ENCODE measurements at regions not wholly inside any gene's neighbourhood (a gene's known extent, or its start where the extent isn't known, plus 50 kb on each side); places are given as distances from the start of the nearest gene placed in this dataset.
"Not testable (repeated sequence)": the region's sequence is repeated elsewhere in the genome, so short reads cannot be mapped to it uniquely, and the experiment has no call there.

DNA sequence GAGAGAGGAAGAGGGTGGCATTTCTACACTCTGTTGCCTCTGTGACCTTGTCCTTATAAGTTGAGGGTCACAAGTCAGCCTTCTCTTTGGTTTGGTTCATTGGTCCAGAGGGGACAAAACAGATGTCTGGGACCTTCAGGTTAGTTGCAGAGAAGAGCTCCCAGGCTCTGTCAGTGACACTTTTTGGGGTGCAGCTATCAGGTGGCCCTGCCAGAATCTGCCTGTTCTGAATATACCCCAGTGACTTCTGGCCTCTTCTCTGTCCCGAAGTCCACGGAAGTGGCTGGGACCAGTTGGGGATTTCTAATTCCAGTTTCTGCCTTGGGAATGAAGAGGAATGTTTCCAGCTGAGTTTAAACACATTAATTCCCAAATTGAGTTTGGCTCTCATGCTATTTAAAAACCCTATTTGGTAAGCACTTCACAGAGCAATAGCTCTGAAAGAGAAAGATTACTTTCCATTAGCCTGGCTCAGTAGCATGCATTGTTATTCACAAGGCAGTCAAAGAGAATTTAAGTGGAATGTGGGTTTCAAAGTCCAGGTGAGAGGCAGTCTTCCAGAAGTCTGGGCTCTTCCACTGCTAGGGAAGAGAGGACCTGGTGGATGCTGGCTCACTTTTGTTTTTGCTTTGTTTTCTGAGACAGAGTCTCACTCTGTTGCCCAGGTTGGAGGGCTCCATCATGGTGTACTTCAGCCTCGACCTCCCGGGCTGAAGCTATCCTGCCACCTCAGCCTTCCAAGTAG is 237.8 kb upstream of the GALNT17 start:
- Histone ChIP-seq H3K9me3 (ENCODE audit: control insufficient read depth, low read length) (peaks cover 1% of the 10 kb centered on the region), H3K27ac (ENCODE audit: low read depth in 1 of 2, low read length in 2 of 2) (no peak overlapping the region), H3K27me3 (ENCODE audit: control insufficient read depth in 1 of 2, insufficient read depth in 2 of 2, low read length in 1 of 2) (peaks cover 0 to 1% of the 10 kb centered on the region in 2 donors), H3K4me1 (ENCODE audit: control insufficient read depth in 1 of 2, insufficient read depth in 2 of 2, low read length in 2 of 2) (no peaks in the 10 kb centered on the region), H3K4me3 (ENCODE audit: low read length in 2 of 2) (no peak overlapping the region), H3K36me3 (ENCODE audit: control insufficient read depth in 1 of 2, insufficient read depth in 2 of 2, low read length in 1 of 2) (no peaks in the 10 kb centered on the region)
- intact Hi-C loops (cut with DNase I) = no loop called here
- 58 to 66% methylated on average over 4 of the region's 4 CpGs for WGBS, 2 donors
- DNase-seq = no peak
- ATAC-seq (ENCODE audit: low FRiP score) = no peak

- intact Hi-C loops (cut with DNase I) = no loop called here
- WGBS, 2 donors = 93 to 94% methylated on average over 6 of the region's 6 CpGs
- DNase-seq = no peak
Observed at GRCh38 chr7:70894799-70895198, 237.1 kb upstream of the GALNT17 start.

DNA sequence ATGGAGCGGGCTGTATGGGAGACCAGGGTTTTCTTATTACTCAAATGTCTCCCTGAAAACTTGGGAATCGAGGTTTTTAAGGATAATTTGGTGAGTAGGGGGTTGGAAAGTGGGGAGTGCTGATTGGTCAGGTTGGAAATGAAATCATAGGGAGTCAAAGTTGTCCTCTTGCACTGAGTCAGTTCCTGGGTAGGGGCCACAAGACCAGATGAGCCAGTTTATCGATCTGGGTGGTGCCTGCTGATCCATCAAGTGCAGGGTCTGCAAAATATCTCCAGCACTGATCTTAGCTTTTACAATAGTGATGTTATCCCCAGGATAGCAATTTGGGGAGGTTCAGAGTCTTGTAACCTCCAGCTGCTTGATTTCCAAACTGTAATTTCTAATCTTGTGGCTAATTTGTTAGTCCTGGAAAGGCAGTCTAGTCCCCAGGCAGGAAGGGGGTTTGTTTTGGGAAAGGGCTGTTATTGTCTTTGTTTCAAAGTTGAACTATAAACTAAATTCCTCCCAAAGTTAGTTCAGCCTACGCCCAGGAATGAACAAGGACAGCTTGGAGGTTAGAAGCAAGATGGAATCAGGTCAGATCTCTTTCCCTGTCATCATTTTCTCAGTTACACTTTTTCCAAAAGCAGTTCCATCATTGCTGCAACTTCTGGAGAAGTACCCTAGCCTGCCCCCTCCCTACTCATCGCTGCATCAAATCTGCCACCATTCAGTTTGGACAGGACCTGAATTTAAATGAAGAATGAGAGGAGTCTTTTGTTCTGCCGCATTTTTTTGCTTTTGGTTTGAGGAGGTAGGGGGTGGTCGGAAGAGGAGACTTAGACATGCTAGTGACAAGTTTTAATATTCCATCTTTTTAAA is 236.4 kb upstream of the GALNT17 start:
- H3K4me1 ChIP-seq (ENCODE audit: control insufficient read depth in 1 of 2, insufficient read depth in 2 of 2, low read length in 2 of 2); H3K9me3 ChIP-seq (ENCODE audit: control insufficient read depth, low read length); H3K27ac ChIP-seq (ENCODE audit: low read depth in 1 of 2, low read length in 2 of 2); DNase-seq; H3K27me3 ChIP-seq (ENCODE audit: control insufficient read depth in 1 of 2, insufficient read depth in 2 of 2, low read length in 1 of 2); ATAC-seq (ENCODE audit: low FRiP score); H3K4me3 ChIP-seq (ENCODE audit: low read length in 2 of 2); intact Hi-C loops (cut with DNase I); H3K36me3 ChIP-seq (ENCODE audit: control insufficient read depth in 1 of 2, insufficient read depth in 2 of 2, low read length in 1 of 2): not testable (repeated sequence)
- WGBS, 2 donors = 58 to 63% methylated on average over 7 of the region's 7 CpGs

More at GRCh38 chr7:70894799-70895198, 237.1 kb upstream of the GALNT17 start:
- H3K27me3 ChIP-seq (ENCODE audit: control insufficient read depth in 1 of 2, insufficient read depth in 2 of 2, low read length in 1 of 2) = peaks cover 0 to 1% of the 10 kb centered on the region in 2 donors
- no peaks in the 10 kb centered on the region for H3K36me3 ChIP-seq (ENCODE audit: control insufficient read depth in 1 of 2, insufficient read depth in 2 of 2, low read length in 1 of 2)
- no peaks in the 10 kb centered on the region for H3K4me1 ChIP-seq (ENCODE audit: control insufficient read depth in 1 of 2, insufficient read depth in 2 of 2, low read length in 2 of 2)
- no peak overlapping the region for H3K4me3 ChIP-seq (ENCODE audit: low read length in 2 of 2)
- H3K9me3 ChIP-seq (ENCODE audit: control insufficient read depth, low read length) = peaks cover 1% of the 10 kb centered on the region
- no peak for ATAC-seq (ENCODE audit: low FRiP score)
- no peak overlapping the region for H3K27ac ChIP-seq (ENCODE audit: low read depth in 1 of 2, low read length in 2 of 2)

DNA sequence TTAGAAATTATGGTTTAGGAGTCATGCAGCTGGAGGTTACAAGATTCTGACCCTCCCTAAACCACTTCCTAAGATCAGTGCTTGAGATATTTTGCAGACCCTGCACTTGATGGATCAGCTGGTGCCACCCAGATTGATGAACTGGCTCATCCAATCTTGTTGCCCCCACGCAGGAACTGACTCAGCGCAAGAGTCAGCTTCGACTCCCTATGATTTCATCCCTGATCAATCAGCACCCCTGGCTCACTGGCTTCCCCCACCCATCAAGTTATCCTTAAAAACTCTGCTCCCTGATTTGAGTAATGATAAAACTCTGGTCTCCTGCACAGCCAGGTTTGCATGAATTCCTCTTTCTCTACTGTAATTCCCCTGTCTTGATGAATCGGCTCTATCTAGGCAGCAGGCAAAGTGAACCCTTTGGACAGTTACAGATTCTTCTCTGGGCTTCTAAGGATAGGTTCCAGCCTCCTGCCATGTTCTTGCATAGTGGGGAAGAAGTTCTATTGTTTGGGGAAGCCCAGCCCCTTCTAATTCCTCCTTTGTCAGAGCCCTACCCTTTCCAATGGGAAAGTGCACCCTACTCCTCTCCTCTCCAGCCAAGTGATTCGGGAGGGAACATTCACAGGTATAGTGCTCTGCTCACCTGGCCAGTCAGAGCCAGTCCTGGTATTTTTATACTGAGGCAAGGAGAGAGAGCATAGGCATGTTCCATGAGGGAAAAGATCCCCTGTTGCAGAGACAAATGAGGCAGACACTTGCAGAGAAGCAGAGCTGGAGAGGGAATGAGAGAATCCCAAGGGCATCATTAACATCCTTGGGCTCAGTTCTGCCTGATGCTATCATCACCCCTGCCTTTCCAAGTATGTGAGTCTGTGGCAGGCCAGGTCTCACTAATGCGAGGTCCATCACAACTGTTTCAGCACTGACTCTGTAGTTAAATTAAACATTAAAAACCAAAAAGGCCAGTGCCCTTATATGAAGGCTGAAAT is 224.4 kb upstream of the GALNT17 start:
- 63 to 70% methylated on average over 6 of the region's 6 CpGs for WGBS, 2 donors
- H3K27ac ChIP-seq (ENCODE audit: low read depth in 1 of 2, low read length in 2 of 2) = no peak overlapping the region
- H3K36me3 ChIP-seq (ENCODE audit: control insufficient read depth in 1 of 2, insufficient read depth in 2 of 2, low read length in 1 of 2) = no peaks in the 10 kb centered on the region
- no peak for ATAC-seq (ENCODE audit: low FRiP score)
- intact Hi-C loops (cut with DNase I) = no loop called here
- H3K4me1 ChIP-seq (ENCODE audit: control insufficient read depth in 1 of 2, insufficient read depth in 2 of 2, low read length in 2 of 2) = no peaks in the 10 kb centered on the region
- DNase-seq = no peak
- no peak overlapping the region for H3K4me3 ChIP-seq (ENCODE audit: low read length in 2 of 2)
- no peaks in the 10 kb centered on the region for H3K9me3 ChIP-seq (ENCODE audit: control insufficient read depth, low read length)
- no peaks in the 10 kb centered on the region for H3K27me3 ChIP-seq (ENCODE audit: control insufficient read depth in 1 of 2, insufficient read depth in 2 of 2, low read length in 1 of 2)

DNA sequence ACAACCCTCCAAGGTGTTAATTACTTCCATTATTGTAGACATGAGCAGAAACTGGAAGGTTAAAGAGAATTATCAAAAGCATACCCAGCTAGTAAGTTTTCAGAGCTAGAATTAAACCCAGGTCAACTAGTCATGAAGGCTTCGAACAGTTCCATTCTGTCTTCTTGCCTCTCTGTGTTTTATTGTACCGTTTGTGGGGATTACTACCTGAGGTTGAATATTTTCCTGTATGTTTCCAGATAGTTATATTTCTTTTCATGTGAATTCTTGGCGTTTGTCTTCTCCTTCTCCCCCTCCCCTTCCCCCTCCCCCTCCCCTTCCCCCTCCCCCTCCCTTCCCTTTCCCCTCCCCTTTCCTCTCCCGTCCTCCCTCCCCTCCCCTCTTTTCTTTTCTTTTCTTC is 218.0 kb upstream of the GALNT17 start:
- Histone ChIP-seq H3K4me1 (ENCODE audit: control insufficient read depth in 1 of 2, insufficient read depth in 2 of 2, low read length in 2 of 2) (no peaks in the 10 kb centered on the region), H3K4me3 (ENCODE audit: low read length in 2 of 2) (no peak overlapping the region), H3K27me3 (ENCODE audit: control insufficient read depth in 1 of 2, insufficient read depth in 2 of 2, low read length in 1 of 2) (no peaks in the 10 kb centered on the region), H3K36me3 (ENCODE audit: control insufficient read depth in 1 of 2, insufficient read depth in 2 of 2, low read length in 1 of 2) (no peaks in the 10 kb centered on the region), H3K27ac (ENCODE audit: low read depth in 1 of 2, low read length in 2 of 2) (no peak overlapping the region), H3K9me3 (ENCODE audit: control insufficient read depth, low read length) (no peaks in the 10 kb centered on the region)
- 77 to 82% methylated on average over 3 of the region's 4 CpGs for WGBS, 2 donors
- DNase-seq (no peak), ATAC-seq (ENCODE audit: low FRiP score) (no peak)
- intact Hi-C loops (cut with DNase I) = no loop called here

- DNase-seq = no peak
- no peaks in the 10 kb centered on the region for H3K4me1 ChIP-seq (ENCODE audit: control insufficient read depth in 1 of 2, insufficient read depth in 2 of 2, low read length in 2 of 2)
Observed at GRCh38 chr7:70915067-70915466, 216.9 kb upstream of the GALNT17 start.

DNA sequence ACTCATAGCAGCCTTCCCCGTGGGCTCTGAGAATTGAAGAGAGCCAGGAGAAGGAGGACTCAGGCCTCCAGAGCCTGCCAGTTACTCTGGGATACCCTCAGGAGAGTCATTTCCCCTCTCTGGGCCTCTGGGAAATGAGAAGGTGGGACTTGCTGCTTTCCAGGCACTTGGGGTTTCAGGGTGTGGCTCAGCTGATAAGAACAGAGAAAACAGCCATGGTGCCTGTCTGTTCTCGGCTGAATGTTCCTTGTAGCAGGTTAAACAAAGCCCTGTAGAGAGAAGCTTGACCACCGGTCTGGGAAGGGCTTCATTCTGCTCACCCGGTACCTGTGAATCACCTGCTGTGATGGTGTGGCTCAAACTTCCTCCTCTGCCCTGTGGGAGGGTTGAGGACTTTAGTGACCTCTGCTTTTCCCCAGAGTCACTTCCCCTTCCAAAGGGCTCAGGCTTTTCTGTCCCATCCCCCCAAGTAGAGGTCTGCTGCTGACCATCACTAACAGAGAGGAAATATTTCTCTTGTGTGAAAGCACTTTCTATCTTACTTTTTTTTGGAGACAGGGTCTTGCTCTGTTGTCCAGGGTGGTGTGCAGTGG is 212.4 kb upstream of the GALNT17 start:
- no peak for ATAC-seq (ENCODE audit: low FRiP score)
- no peak for DNase-seq
- Histone ChIP-seq H3K27me3 (ENCODE audit: control insufficient read depth in 1 of 2, insufficient read depth in 2 of 2, low read length in 1 of 2) (no peaks in the 10 kb centered on the region), H3K4me1 (ENCODE audit: control insufficient read depth in 1 of 2, insufficient read depth in 2 of 2, low read length in 2 of 2) (no peaks in the 10 kb centered on the region), H3K9me3 (ENCODE audit: control insufficient read depth, low read length) (no peaks in the 10 kb centered on the region), H3K27ac (ENCODE audit: low read depth in 1 of 2, low read length in 2 of 2) (no peak overlapping the region), H3K36me3 (ENCODE audit: control insufficient read depth in 1 of 2, insufficient read depth in 2 of 2, low read length in 1 of 2) (no peaks in the 10 kb centered on the region), H3K4me3 (ENCODE audit: low read length in 2 of 2) (no peak overlapping the region)
- intact Hi-C loops (cut with DNase I) = no loop called here
- 52 to 56% methylated on average over 4 of the region's 4 CpGs for WGBS, 2 donors

More at GRCh38 chr7:70915067-70915466, 216.9 kb upstream of the GALNT17 start:
- H3K4me3 ChIP-seq (ENCODE audit: low read length in 2 of 2) = no peak overlapping the region
- ATAC-seq (ENCODE audit: low FRiP score) = no peak
- WGBS, 2 donors = 46 to 48% methylated on average over 2 of the region's 2 CpGs
- no peak overlapping the region for H3K27ac ChIP-seq (ENCODE audit: low read depth in 1 of 2, low read length in 2 of 2)
- H3K27me3 ChIP-seq (ENCODE audit: control insufficient read depth in 1 of 2, insufficient read depth in 2 of 2, low read length in 1 of 2) = no peaks in the 10 kb centered on the region
- H3K9me3 ChIP-seq (ENCODE audit: control insufficient read depth, low read length) = no peaks in the 10 kb centered on the region
- intact Hi-C loops (cut with DNase I) = no loop called here
- no peaks in the 10 kb centered on the region for H3K36me3 ChIP-seq (ENCODE audit: control insufficient read depth in 1 of 2, insufficient read depth in 2 of 2, low read length in 1 of 2)

DNA sequence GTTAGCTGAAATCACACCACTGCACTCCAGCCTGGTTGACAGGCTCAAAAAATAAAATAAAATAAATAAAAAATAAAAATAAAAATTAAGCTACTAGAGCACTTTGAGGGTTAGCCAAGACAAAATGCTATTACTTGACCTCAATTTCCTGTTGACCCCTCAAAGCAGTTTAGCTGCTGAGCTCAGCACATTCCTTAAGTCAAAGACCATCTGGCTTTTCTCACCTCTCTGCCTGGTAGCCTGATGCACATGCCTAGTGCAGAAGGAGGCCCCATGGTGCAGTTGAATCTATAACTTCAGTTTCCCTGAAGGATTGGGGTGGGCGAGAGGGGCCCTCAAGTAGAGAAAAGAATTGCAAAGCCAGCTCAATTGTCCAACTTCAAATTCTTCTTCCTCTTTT is 211.1 kb upstream of the GALNT17 start:
- Histone ChIP-seq H3K36me3 (ENCODE audit: control insufficient read depth in 1 of 2, insufficient read depth in 2 of 2, low read length in 1 of 2) (no peaks in the 10 kb centered on the region), H3K4me1 (ENCODE audit: control insufficient read depth in 1 of 2, insufficient read depth in 2 of 2, low read length in 2 of 2) (no peaks in the 10 kb centered on the region), H3K4me3 (ENCODE audit: low read length in 2 of 2) (no peak overlapping the region), H3K27ac (ENCODE audit: low read depth in 1 of 2, low read length in 2 of 2) (no peak overlapping the region), H3K27me3 (ENCODE audit: control insufficient read depth in 1 of 2, insufficient read depth in 2 of 2, low read length in 1 of 2) (no peaks in the 10 kb centered on the region), H3K9me3 (ENCODE audit: control insufficient read depth, low read length) (no peaks in the 10 kb centered on the region)
- intact Hi-C loops (cut with DNase I) = no loop called here
- ATAC-seq (ENCODE audit: low FRiP score) = no peak
- 72 to 90% methylated on average over 1 of the region's 1 CpG for WGBS, 2 donors
- DNase-seq = no peak

All from aorta (tissue), 5 donors.